ENCODE measurements at regions not wholly inside any gene's neighbourhood (a gene's known extent, or its start where the extent isn't known, plus 50 kb on each side); places are given as distances from the start of the nearest gene placed in this dataset.

- Histone ChIP-seq H3K4me1 (ENCODE audit: control insufficient read depth, insufficient read depth, low read length) (no peaks in the 10 kb centered on the region), H3K27ac (ENCODE audit: control insufficient read depth, insufficient read depth) (no peak overlapping the region), H3K27me3 (replicated peaks in 1 of 2; ENCODE audit: control insufficient read depth in 2 of 2, insufficient read depth in 2 of 2, low read length in 1 of 2) (no peaks in the 10 kb centered on the region), H3K4me3 (no peak overlapping the region), H4K20me1 (ENCODE audit: control insufficient read depth, insufficient read depth) (no peaks in the 10 kb centered on the region), H3K9ac (ENCODE audit: control insufficient read depth, insufficient read depth, low read length) (no peak overlapping the region), H3K36me3 (ENCODE audit: control insufficient read depth in 2 of 2, insufficient read depth in 2 of 2, low read length in 1 of 2) (no peaks in the 10 kb centered on the region), H3K4me2 (ENCODE audit: control insufficient read depth, insufficient read depth) (no peak overlapping the region), H3K79me2 (ENCODE audit: control insufficient read depth, insufficient read depth, low read length) (no peaks in the 10 kb centered on the region), H2AFZ (ENCODE audit: control insufficient read depth, low read depth, low read length) (no peak overlapping the region), H3K9me3 (replicated peaks; ENCODE audit: control insufficient read depth, insufficient read depth, low read length) (no peaks in the 10 kb centered on the region)
- DNase-seq (ENCODE audit: low read depth, low spot score) (no peak), FAIRE-seq (no peak), ATAC-seq (no peak)
- in situ Hi-C loops (cut with MboI) (no loop called here), intact Hi-C loops (cut with micrococcal nuclease; ENCODE audit: unreplicated experiment) (no loop called here)
- TF ChIP-seq CBFB (IDR thresholded peaks at IDR 0.05; ENCODE audit: low read depth), result no peak
- TF ChIP-seq, protein P1, sequence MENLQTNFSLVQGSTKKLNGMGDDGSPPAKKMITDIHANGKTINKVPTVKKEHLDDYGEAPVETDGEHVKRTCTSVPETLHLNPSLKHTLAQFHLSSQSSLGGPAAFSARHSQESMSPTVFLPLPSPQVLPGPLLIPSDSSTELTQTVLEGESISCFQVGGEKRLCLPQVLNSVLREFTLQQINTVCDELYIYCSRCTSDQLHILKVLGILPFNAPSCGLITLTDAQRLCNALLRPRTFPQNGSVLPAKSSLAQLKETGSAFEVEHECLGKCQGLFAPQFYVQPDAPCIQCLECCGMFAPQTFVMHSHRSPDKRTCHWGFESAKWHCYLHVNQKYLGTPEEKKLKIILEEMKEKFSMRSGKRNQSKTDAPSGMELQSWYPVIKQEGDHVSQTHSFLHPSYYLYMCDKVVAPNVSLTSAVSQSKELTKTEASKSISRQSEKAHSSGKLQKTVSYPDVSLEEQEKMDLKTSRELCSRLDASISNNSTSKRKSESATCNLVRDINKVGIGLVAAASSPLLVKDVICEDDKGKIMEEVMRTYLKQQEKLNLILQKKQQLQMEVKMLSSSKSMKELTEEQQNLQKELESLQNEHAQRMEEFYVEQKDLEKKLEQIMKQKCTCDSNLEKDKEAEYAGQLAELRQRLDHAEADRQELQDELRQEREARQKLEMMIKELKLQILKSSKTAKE (IDR thresholded peaks at IDR 0.05; ENCODE audit: low read depth, poor library complexity, severe bottlenecking), result no peak
- no peak for TF ChIP-seq IKZF1 (conservative IDR thresholded peaks at IDR 0.05)
- no peak for TF ChIP-seq TCF3 (IDR thresholded peaks at IDR 0.05; ENCODE audit: borderline replicate concordance, insufficient read depth, low read depth, low read length)
- TF ChIP-seq DPF2 (IDR thresholded peaks at IDR 0.05), result no peak
- no peak for TF ChIP-seq JUND (IDR thresholded peaks at IDR 0.05; ENCODE audit: low read depth, low read length)
- ChIA-PET SMC1A (ENCODE audit: uncharacterized antibody, unreplicated experiment) (no interaction called here), CTCF (no interaction called here), RAD21 (ENCODE audit: unreplicated experiment) (no interaction called here), POLR2A (no interaction called here)
- BruUV-seq (replicated peaks), result no TSS peak
- 2% methylated on average over 2 of the region's 2 CpGs for WGBS (ENCODE audit: insufficient coverage, insufficient replicate concordance, low lambda C conversion rate, missing lambda C conversion rate)
These were observed 589.5 kb upstream of the LCORL start for GRCh38 chr4:18611026-18611425.

Data from GM12878 (cell line).